GM21381 (cell line): ENCODE measurements at regions not wholly inside any gene's neighbourhood (a gene's known extent, or its start where the extent isn't known, plus 50 kb on each side); places are given as distances from the start of the nearest gene placed in this dataset.

Experiments used
- ATAC-seq: cut with Tn5 transposase; IDR thresholded peaks from one replicate; pipeline ENCODE4 v1.9.1; 2021; ENCODE audit warnings: mild to moderate bottlenecking, moderate library complexity; ENCODE audit not compliant: unreplicated experiment

GRCh38 chr18:73923866-73924265, 223.8 kb downstream of the FBXO15 start:
- no peak for ATAC-seq

GRCh38 chr18:73920033-73920432, 227.6 kb downstream of the FBXO15 start:
- no peak for ATAC-seq

GRCh38 chr18:73918816-73919215, 228.8 kb downstream of the FBXO15 start:
- ATAC-seq, result no peak

GRCh38 chr18:73917046-73917445, 230.6 kb downstream of the FBXO15 start:
- no peak for ATAC-seq

GRCh38 chr18:73913505-73913904, 234.1 kb downstream of the FBXO15 start:
- no peak for ATAC-seq

GRCh38 chr18:73908323-73908722, 239.3 kb downstream of the FBXO15 start:
- no peak for ATAC-seq

- no peak for ATAC-seq
Measured at GRCh38 chr18:73901566-73901965, 246.1 kb downstream of the FBXO15 start.

- no peak for ATAC-seq
Measured at GRCh38 chr18:73901151-73901550, 246.5 kb downstream of the FBXO15 start.

- ATAC-seq, result no peak
Measured at GRCh38 chr18:73900106-73900835, 247.4 kb downstream of the FBXO15 start.

- ATAC-seq, result no peak
Measured at GRCh38 chr18:73897517-73897916, 250.1 kb downstream of the FBXO15 start.

GRCh38 chr18:73896685-73897084, 250.9 kb downstream of the FBXO15 start:
- no peak for ATAC-seq

- ATAC-seq, result no peak
Measured at GRCh38 chr18:73895701-73896100, 251.9 kb downstream of the FBXO15 start.

GRCh38 chr18:73893880-73894279, 253.8 kb downstream of the FBXO15 start:
- ATAC-seq, result no peak

- no peak for ATAC-seq
Measured at GRCh38 chr18:73891572-73892421, 255.8 kb downstream of the FBXO15 start.

GRCh38 chr18:73888565-73888964, 259.1 kb downstream of the FBXO15 start:
- no peak for ATAC-seq

GRCh38 chr18:73887801-73888200, 259.8 kb downstream of the FBXO15 start:
- no peak for ATAC-seq

- no peak for ATAC-seq
Measured at GRCh38 chr18:73884868-73885267, 262.8 kb downstream of the FBXO15 start.

GRCh38 chr18:73881396-73881917, 266.2 kb downstream of the FBXO15 start:
- ATAC-seq, result no peak

GRCh38 chr18:73880387-73880786, 267.2 kb downstream of the FBXO15 start:
- ATAC-seq, result no peak

GRCh38 chr18:73879766-73880165, 267.9 kb downstream of the FBXO15 start:
- ATAC-seq, result no peak

- no peak for ATAC-seq
Measured at GRCh38 chr18:73879328-73879727, 268.3 kb downstream of the FBXO15 start.

- ATAC-seq, result no peak
Measured at GRCh38 chr18:73869182-73869581, 278.5 kb downstream of the FBXO15 start.
